Caco-2 (cell line): ENCODE measurements at regions not wholly inside any gene's neighbourhood (a gene's known extent, or its start where the extent isn't known, plus 50 kb on each side); places are given as distances from the start of the nearest gene placed in this dataset.

Source experiments
- BruUV-seq: library from RNA; stranded (reverse); fragments of 400-500 nt; replicated peaks from 2 replicates; lab custom pipeline; 2021; lab: Mats Ljungman, UMichigan
- CTCF ChIA-PET: fragments of 300-600 bp; sonication (Branson Sonifier 250); formaldehyde crosslinking; loops from one replicate; lab custom pipeline; 2022; ENCODE audit warnings: antibody characterized with exemption; lab: Charles Lee
- POLR2A ChIA-PET: fragments of 300-600 bp; sonication (Branson Sonifier 250); formaldehyde crosslinking; loops from one replicate; lab custom pipeline; 2022; ENCODE audit warnings: antibody characterized with exemption; lab: Charles Lee
- DNase-seq, 2 experiments: peaks; one replicate each; pipeline versions ENCODE4 v3.0.0 to v3.0.0-alpha.2; 2020 to 2022
- H3K27me3 ChIP-seq: replicated peaks from 2 replicates; pipeline ENCODE4 v1.6.0; 2011; ENCODE audit warnings: low read length; ENCODE audit not compliant: control insufficient read depth, insufficient read depth
- H3K36me3 ChIP-seq: 2 replicates; pipeline ENCODE4 v1.5.1; 2011; ENCODE audit warnings: low read length; ENCODE audit not compliant: control insufficient read depth, insufficient read depth
- H3K4me1 ChIP-seq: fragments of 250-450 bp; sonication (Bioruptor Pico); 2 replicates; pipeline ENCODE4 v1.5.1; 2020; ENCODE audit warnings: mild to moderate bottlenecking
- H3K4me3 ChIP-seq: 2 replicates; pipeline ENCODE4 v1.5.1; 2011; ENCODE audit warnings: low read depth, mild to moderate bottlenecking, control low read depth, low read length
- H3K9me3 ChIP-seq: fragments of 250-450 bp; sonication (Bioruptor Pico); 2 replicates; pipeline ENCODE4 v1.5.1; 2020; ENCODE audit warnings: mild to moderate bottlenecking, moderate library complexity
- H3K27ac Mint-ChIP-seq: one replicate; pipeline ENCODE4 v1.8.0; 2022; ENCODE audit warnings: mixed read lengths; ENCODE audit not compliant: unreplicated experiment
- H3K27me3 Mint-ChIP-seq: one replicate; pipeline ENCODE4 v1.8.0; 2022; ENCODE audit warnings: mixed read lengths; ENCODE audit not compliant: insufficient read depth, unreplicated experiment
- H3K36me3 Mint-ChIP-seq: one replicate; pipeline ENCODE4 v1.8.0; 2022; ENCODE audit warnings: mild to moderate bottlenecking, mixed read lengths; ENCODE audit not compliant: insufficient read depth, unreplicated experiment
- H3K4me1 Mint-ChIP-seq: one replicate; pipeline ENCODE4 v1.8.0; 2022; ENCODE audit warnings: low read depth, mixed read lengths; ENCODE audit not compliant: unreplicated experiment
- H3K4me3 Mint-ChIP-seq: one replicate; pipeline ENCODE4 v1.8.0; 2022; ENCODE audit warnings: mild to moderate bottlenecking, moderate library complexity, mixed read lengths; ENCODE audit not compliant: unreplicated experiment
- H3K9me3 Mint-ChIP-seq: one replicate; pipeline ENCODE4 v1.8.0; 2022; ENCODE audit warnings: mixed read lengths; ENCODE audit not compliant: unreplicated experiment
- CTCF ChIP-seq, 2 experiments: fragments of 200-600 bp in 1 of 2; IDR thresholded peaks; 1 replicate in 1 of 2; 2 replicates in 1 of 2; pipeline versions ENCODE4 v1.5.1 to v1.8.0; 2011 to 2022; ENCODE audit warnings: antibody characterized with exemption in 1 of 2, control low read depth in 1 of 2, inconsistent platforms in 1 of 2, low read depth in 1 of 2, low read length in 1 of 2, mild to moderate bottlenecking in 1 of 2, moderate library complexity in 1 of 2; ENCODE audit not compliant: insufficient read depth in 1 of 2, severe bottlenecking in 1 of 2, unreplicated experiment in 1 of 2
- intact Hi-C: fragments of 100-400 bp; cut with micrococcal nuclease; formaldehyde crosslinking; loops from one replicate; pipeline ENCODE4 v1.10.0; 2022; ENCODE audit not compliant: unreplicated experiment

DNA sequence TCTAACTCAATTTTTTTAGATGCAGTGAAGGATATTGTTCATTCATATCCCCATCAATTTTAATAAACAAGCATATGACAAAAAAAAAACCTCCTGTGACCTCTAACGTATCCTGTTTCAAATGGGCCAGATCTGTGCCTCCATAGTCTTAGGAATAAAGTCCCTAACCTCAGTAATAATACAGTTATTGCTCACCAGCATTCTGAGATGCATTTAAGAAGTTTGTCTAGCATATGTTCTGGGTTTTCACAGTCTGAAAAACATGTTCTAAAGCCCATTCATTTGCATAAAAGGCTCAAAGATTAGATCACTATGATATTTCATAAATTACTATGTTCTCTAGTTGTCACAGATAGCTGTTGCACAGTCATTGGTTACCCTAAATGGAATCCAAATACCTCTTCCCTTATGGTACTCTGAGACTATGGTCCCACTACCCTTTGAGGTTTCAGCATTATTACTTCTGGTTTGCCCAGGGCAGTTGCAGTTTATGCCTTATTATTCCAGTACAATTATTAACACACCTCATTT is 190.1 kb downstream of the ZIC4 start:
- Mint-ChIP-seq H3K27ac (no peak overlapping the region), H3K4me3 (no peak overlapping the region), H3K4me1 (no peaks in the 10 kb centered on the region), H3K27me3 (no peaks in the 10 kb centered on the region), H3K36me3 (no peaks in the 10 kb centered on the region), H3K9me3 (no peaks in the 10 kb centered on the region)
- no peaks in the 10 kb centered on the region for H3K36me3 ChIP-seq
- no peaks in the 10 kb centered on the region for H3K27me3 ChIP-seq
- H3K9me3 ChIP-seq, result no peaks in the 10 kb centered on the region
- DNase-seq, result no peak
- no peaks in the 10 kb centered on the region for H3K4me1 ChIP-seq
- CTCF ChIA-PET, result no interaction called here
- intact Hi-C loops, result no loop called here
- no TSS peak for BruUV-seq
- POLR2A ChIA-PET, result no interaction called here
- no peak for TF ChIP-seq CTCF (IDR thresholded peaks at IDR 0.05; ENCODE audit: insufficient read depth in 1 of 2, low read depth in 1 of 2, low read length in 1 of 2, severe bottlenecking in 1 of 2, unreplicated experiment in 1 of 2)
- no peak overlapping the region for H3K4me3 ChIP-seq

DNA sequence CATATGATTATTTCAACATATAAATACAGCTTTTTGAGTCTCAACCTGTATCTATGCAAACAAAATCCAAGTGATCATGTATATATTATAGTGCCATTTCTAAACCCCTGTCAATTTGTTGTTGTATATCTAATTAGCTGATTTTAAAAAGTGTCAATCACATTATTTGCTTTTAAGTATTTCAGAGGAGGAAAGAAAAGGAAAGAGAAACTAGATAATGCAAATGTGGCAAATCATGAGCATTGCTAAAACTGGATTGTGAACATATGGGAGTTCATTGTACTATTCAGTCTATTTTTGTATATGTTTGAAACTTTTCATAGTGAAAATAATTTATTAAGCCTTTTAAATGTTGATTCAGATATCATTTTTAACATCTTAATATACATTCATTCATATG is 190.7 kb downstream of the ZIC4 start:
- TF ChIP-seq CTCF (IDR thresholded peaks at IDR 0.05; ENCODE audit: insufficient read depth in 1 of 2, low read depth in 1 of 2, low read length in 1 of 2, severe bottlenecking in 1 of 2, unreplicated experiment in 1 of 2), result no peak
- DNase-seq, result no peak
- ChIA-PET POLR2A (no interaction called here), CTCF (no interaction called here)
- H3K4me3 Mint-ChIP-seq, result no peak overlapping the region
- Histone ChIP-seq H3K4me3 (no peak overlapping the region), H3K4me1 (no peaks in the 10 kb centered on the region), H3K27me3 (no peaks in the 10 kb centered on the region), H3K9me3 (no peaks in the 10 kb centered on the region), H3K36me3 (no peaks in the 10 kb centered on the region)
- H3K36me3 Mint-ChIP-seq, result no peaks in the 10 kb centered on the region
- H3K4me1 Mint-ChIP-seq, result no peaks in the 10 kb centered on the region
- no peak overlapping the region for H3K27ac Mint-ChIP-seq
- intact Hi-C loops, result no loop called here
- no peaks in the 10 kb centered on the region for H3K27me3 Mint-ChIP-seq
- BruUV-seq, result no TSS peak
- no peaks in the 10 kb centered on the region for H3K9me3 Mint-ChIP-seq

- no TSS peak for BruUV-seq
- CTCF ChIA-PET, result no interaction called here
- POLR2A ChIA-PET, result no interaction called here
- no peaks in the 10 kb centered on the region for H3K4me1 ChIP-seq
- no peak for DNase-seq
- H3K4me3 ChIP-seq, result no peak overlapping the region
- intact Hi-C loops, result no loop called here
- TF ChIP-seq CTCF (IDR thresholded peaks at IDR 0.05; ENCODE audit: insufficient read depth in 1 of 2, low read depth in 1 of 2, low read length in 1 of 2, severe bottlenecking in 1 of 2, unreplicated experiment in 1 of 2), result no peak
- Mint-ChIP-seq H3K4me1 (no peaks in the 10 kb centered on the region), H3K9me3 (no peaks in the 10 kb centered on the region), H3K36me3 (no peaks in the 10 kb centered on the region), H3K27ac (no peak overlapping the region), H3K4me3 (no peak overlapping the region), H3K27me3 (no peaks in the 10 kb centered on the region)
- H3K36me3 ChIP-seq, result no peaks in the 10 kb centered on the region
- no peaks in the 10 kb centered on the region for H3K27me3 ChIP-seq
- H3K9me3 ChIP-seq, result no peaks in the 10 kb centered on the region
Measured at GRCh38 chr3:147213633-147214032, 192.7 kb downstream of the ZIC4 start.
